AG08395 (cell line): ENCODE measurements at regions not wholly inside any gene's neighbourhood (a gene's known extent, or its start where the extent isn't known, plus 50 kb on each side); places are given as distances from the start of the nearest gene placed in this dataset.
A peak's percentile ranks its signal among the peaks of the same experiment; 100 is the strongest.
"Not testable (repeated sequence)": the region's sequence is repeated elsewhere in the genome, so short reads cannot be mapped to it uniquely, and the experiment has no call there.

Experiments
- DNase-seq: peaks from one replicate; pipeline ENCODE4 v3.0.0; 2012; ENCODE audit warnings: mixed read lengths, low spot score

GRCh38 chr2:176764921-176765320 lies 447.7 kb upstream of the HNRNPA3 start:
- DNase-seq = no peak

GRCh38 chr2:176766005-176766404 lies 446.6 kb upstream of the HNRNPA3 start:
- DNase-seq = no peak

GRCh38 chr2:176768185-176768584 lies 444.4 kb upstream of the HNRNPA3 start:
- DNase-seq = no peak

- no peak for DNase-seq
Observed at GRCh38 chr2:176769021-176769420, 443.6 kb upstream of the HNRNPA3 start.

GRCh38 chr2:176769499-176770370 lies 442.9 kb upstream of the HNRNPA3 start:
- DNase-seq = no peak

- no peak for DNase-seq
Observed at GRCh38 chr2:176772816-176773215, 439.8 kb upstream of the HNRNPA3 start.

GRCh38 chr2:176774766-176775451 lies 437.7 kb upstream of the HNRNPA3 start:
- no peak for DNase-seq

GRCh38 chr2:176777262-176777661 lies 435.3 kb upstream of the HNRNPA3 start:
- DNase-seq = no peak

GRCh38 chr2:176779917-176780316 lies 432.7 kb upstream of the HNRNPA3 start:
- no peak for DNase-seq

GRCh38 chr2:176780348-176780747 lies 432.2 kb upstream of the HNRNPA3 start:
- DNase-seq = no peak

GRCh38 chr2:176781570-176782217 lies 430.9 kb upstream of the HNRNPA3 start:
- no peak for DNase-seq

GRCh38 chr2:176784633-176785200 lies 427.9 kb upstream of the HNRNPA3 start:
- DNase-seq = no peak

- DNase-seq = peak; percentile 37
Observed at GRCh38 chr2:176789751-176790150, 422.8 kb upstream of the HNRNPA3 start.

- DNase-seq = no peak
Observed at GRCh38 chr2:176790468-176790867, 422.1 kb upstream of the HNRNPA3 start.

GRCh38 chr2:176793792-176794191 lies 418.8 kb upstream of the HNRNPA3 start:
- no peak for DNase-seq

- DNase-seq = no peak
Observed at GRCh38 chr2:176794392-176794791, 418.2 kb upstream of the HNRNPA3 start.

- no peak for DNase-seq
Observed at GRCh38 chr2:176795823-176796222, 416.8 kb upstream of the HNRNPA3 start.

- not testable (repeated sequence) for DNase-seq
Observed at GRCh38 chr2:176796677-176797076, 415.9 kb upstream of the HNRNPA3 start.

GRCh38 chr2:176804392-176804791 lies 408.2 kb upstream of the HNRNPA3 start:
- no peak for DNase-seq

- DNase-seq = no peak
Observed at GRCh38 chr2:176805345-176805744, 407.2 kb upstream of the HNRNPA3 start.

- no peak for DNase-seq
Observed at GRCh38 chr2:176812246-176812775, 400.3 kb upstream of the HNRNPA3 start.

GRCh38 chr2:176813156-176813555 lies 399.4 kb upstream of the HNRNPA3 start:
- no peak for DNase-seq
